ENCODE measurements at regions not wholly inside any gene's neighbourhood (a gene's known extent, or its start where the extent isn't known, plus 50 kb on each side); places are given as distances from the start of the nearest gene placed in this dataset.
"Not testable (repeated sequence)": the region's sequence is repeated elsewhere in the genome, so short reads cannot be mapped to it uniquely, and the experiment has no call there.

DNA sequence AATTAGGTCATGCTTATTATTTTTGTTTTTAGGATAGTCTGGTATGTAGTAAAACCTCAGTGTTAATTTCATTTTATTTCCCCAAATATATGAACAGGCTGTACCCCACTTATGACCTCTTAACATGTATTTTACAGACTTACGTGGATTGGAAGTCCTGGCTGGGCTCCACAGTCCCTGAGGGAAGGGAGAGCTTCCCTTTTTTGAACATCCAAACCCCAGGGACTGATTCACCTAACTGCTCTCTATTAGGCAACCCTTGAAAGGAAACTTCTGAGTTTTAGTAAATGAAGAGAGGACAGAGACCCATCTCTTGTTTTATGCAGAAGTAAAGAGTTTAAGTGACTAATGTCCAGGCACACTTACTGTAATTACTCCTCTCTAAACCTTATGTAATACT is 233.1 kb upstream of the SPRY1 start:
- no peak for DNase-seq

GRCh38 chr4:123166023-123166422 is 230.6 kb upstream of the SPRY1 start:
- DNase-seq: no peak

DNA sequence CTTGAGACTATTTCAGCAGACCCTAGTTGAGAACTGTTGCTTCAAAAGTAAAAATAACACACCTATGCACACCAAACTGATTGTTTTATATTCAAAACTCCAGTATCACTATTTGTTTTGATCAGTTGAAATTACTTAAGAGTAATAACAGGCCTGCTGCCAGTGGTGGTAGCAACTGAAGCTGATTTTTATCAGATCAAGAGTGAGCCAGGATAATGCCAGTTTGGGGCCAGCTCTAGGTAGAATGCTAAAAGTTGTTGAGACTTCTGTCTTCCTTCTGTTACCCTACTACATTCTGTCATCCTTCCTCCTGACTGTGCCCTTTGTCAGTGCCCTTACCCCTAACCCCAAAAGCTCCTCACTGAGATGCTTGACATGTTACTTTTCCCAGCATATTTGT is 228.7 kb upstream of the SPRY1 start:
- no peak for DNase-seq

GRCh38 chr4:123168812-123169211 is 227.8 kb upstream of the SPRY1 start:
- DNase-seq: no peak

GRCh38 chr4:123170843-123171242 is 225.8 kb upstream of the SPRY1 start:
- no peak for DNase-seq

DNA sequence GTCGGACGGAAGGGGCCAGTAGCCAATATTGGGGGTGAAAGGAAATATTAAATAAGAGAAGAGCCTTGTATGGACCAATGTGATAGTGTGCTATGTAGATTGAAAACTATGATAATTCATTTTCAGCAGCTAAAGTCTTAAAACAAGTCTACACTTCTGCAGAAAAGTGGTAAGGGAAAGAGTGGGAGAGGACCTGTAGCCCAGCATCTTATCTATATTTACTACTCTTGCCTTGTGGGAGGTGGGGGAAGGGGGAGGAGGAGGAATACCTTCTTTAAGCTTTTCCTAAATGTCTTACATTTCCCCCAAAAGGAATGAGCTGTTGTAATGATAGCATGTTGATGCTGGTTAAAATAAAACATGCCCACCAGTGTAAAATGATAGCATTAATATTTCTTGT is 220.0 kb upstream of the SPRY1 start:
- no peak for DNase-seq

DNA sequence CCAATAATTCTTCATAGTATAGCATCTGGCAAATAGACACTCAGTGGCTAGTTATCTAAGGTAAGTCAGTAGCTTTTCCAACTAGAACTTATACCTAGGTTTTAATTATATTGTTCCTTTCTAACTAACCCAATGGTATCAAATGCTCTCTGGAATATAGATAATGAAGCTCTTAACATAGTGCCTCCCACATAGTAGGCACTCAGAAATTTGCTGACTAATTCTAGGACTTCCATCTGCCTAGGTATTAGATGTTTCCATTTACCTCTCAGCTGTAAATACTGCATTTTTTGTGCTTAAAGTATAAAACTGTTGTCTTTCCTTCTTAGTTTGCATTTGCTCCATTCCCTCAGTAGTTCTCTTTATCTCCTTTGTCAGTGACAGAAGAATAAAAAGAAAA is 214.3 kb upstream of the SPRY1 start:
- no peak for DNase-seq

DNA sequence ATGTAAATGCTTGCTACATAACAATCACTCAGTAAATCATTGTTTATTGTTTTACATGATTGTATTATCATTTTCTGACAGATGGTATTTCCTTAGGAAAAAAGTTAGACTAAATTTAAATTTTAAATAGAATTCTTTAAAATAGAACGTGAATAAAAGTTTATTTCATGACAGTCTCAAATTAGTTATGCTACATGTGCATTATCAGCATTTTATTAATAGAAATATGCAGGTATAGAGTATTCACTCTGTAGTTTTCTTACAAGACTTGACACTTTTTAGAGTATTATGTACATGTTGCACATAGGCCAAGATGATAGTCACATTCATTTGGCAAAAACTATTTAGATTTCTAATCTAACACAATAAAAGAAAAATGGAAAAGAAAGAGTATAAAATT is 213.3 kb upstream of the SPRY1 start:
- DNase-seq: no peak

DNA sequence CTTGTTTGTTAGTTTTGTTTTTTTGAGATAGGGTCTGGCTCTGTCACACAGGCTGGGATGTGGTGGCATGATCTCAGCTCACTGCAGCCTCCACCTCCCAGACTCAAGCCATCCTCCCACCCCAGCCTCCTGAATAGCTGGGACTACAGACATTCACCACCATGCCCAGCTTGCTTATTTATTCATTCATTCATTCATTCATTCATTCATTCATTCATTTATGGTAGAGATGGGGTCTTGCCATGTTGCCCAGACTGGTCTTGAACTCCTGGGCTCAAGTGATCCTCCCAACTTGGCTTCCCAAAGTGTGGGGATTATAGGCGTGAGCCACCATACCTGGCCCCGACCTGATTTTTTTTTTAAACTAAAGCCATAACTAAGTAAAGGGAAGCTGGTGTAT is 212.8 kb upstream of the SPRY1 start:
- DNase-seq: not testable (repeated sequence)

DNA sequence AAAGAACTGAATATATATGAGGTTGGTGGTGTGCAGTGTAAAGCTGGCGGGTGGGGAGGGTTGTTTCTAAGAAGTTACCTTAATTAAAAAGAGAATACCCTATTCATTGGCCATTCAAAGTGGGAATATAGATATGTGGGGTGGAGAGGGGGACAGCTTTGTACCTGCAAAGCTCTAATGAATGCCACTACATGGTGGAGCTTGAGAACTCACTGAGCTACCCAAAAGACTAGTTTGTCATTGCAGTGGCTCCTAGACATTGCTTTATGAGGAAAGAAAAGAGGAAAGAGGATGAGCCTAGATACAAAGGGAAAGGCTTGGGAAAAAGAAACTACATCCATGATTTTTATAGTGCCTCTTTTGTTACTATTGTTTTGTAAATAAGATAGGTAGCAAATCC is 209.9 kb upstream of the SPRY1 start:
- DNase-seq: no peak

- no peak for DNase-seq
Measured at GRCh38 chr4:123190176-123190575, 206.4 kb upstream of the SPRY1 start.

GRCh38 chr4:123191728-123192127 is 204.9 kb upstream of the SPRY1 start:
- no peak for DNase-seq

- no peak for DNase-seq
Measured at GRCh38 chr4:123193802-123194367, 202.7 kb upstream of the SPRY1 start.

GRCh38 chr4:123198706-123199105 is 197.9 kb upstream of the SPRY1 start:
- DNase-seq: no peak

DNA sequence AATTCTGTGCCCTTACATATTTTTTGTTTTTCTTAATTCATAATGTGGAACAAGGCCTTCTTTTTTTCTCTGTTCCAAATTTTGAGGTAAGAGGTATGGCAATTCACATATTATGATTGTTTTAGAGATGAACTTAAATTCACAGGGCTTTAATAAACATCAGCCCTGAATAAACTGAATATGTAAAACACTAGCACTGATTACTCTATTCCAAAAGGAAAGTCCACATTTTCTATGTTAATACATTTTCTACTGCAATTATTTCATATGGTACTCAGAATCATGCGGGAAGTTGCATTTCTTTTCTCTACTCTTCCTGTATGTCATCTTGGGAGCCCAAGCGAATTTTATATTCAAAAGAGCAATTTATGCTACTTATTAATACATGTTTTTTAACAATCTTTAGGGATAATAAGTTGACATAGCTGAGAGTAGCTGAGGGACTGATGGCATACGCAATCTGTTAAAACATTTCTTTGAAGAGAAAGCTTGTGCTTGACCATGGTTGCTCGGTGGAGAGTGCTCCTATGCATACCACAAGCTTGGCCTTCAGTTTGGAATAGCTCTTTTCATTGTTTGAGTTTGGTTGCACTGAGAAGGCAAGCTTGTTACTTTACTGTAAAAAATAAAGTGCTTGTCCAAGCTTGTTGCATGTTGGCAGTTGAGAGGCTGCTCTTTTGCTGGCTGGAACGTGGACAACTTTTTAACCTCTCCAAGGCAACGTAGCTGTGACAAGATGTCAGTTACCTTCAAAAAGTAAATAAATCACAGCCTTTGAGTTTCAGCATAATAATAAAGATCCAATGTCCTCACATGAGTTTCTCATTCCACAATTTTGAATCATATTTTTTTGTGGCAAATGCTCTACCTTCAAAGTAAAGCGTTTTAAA is 196.3 kb upstream of the SPRY1 start:
- DNase-seq: no peak

DNA sequence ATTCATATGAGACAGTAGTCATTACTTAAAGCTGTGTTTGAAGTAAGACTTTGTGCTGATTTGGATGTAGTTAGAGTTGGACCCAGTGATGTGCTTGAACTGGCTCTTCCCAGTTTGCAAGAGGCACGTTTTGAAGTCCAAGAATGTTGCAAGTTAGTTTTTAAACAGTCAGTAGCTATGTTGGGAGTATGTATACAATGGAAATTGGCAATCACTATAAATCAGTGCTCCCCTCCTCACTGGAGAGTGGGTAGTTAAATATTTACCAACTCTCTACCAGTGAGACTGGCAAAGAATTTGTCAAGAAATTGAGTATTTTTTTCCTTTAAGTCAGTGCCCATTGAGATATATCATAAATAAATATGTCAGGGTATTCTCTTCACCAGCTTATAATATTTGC is 191.9 kb upstream of the SPRY1 start:
- DNase-seq: no peak

GRCh38 chr4:123206016-123206415 is 190.6 kb upstream of the SPRY1 start:
- DNase-seq: no peak

DNA sequence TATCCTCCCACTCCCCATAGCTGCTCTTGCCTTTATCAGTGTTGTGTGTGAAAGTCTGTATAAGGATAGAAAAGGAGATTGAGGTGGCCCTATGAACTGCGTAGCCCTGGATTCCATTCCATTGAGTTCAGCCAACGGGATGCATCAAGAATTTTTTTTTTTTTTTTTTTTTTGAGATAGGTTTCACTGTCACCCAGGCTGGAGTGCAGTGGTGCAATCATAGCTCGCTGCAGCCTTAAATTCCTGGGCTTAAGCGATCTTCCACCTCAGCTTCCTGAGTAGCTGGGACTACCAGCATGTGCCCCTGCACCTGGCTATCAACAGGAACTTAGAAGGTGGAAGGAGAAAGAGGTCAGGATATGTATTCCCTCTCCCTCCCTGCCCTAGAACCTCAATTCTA is 187.2 kb upstream of the SPRY1 start:
- no peak for DNase-seq

DNA sequence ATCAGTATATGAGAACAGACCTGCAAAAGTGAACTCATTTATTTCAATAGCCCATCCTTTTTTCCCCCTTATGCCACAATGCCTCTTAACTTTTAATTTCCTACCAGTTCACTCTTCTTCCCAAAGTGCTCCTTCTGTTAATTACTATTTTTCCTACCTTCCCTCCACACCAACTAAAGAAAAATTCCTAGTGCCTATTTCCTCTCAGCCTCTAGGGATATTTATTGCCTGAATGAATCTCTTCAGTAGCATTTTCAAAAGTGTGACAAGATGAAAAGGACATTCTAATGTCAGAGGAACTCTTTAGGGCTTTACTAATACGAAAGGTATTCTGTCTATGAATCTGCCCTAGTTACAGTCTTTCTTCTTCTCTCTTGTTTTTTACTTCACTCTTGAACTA is 181.1 kb upstream of the SPRY1 start:
- no peak for DNase-seq

DNA sequence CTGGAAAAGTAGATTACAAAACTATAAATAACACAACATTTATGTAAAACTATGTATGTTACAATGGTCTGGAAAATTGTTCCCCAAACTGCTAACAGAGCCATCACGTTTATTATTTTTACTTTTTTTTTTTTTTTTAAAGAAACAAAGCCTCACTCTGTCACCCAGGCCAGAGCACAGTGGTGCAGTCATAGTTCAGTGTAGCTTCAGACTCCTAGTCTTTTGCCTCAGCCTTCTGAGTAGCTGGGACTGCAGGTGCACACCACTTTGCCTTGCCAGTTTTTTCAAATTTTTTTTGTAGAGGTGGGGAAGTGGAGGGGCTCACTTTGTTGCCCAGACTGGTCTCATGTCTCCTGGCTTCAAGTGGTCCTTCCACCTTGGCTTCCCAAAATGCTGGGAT is 180.1 kb upstream of the SPRY1 start:
- DNase-seq: no peak

DNA sequence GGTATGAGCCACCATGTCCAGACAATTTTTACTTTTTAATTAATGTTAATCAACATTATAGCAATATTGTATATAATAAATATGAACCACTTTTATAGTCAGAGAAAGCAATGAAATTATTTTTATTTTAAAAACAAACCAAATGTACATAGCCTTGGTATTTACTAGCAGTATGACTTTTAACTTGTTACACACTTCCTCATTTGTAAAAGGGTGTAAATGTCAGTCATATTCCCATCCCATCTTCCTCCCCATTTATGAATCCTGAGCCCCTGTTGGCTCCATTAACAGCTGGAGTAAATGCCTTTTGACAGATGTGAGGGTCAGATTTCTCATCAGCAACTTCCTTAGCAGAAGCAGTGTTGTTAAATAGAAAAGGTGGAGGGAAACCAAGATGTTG is 179.6 kb upstream of the SPRY1 start:
- no peak for DNase-seq

- no peak for DNase-seq
Measured at GRCh38 chr4:123217664-123218063, 178.9 kb upstream of the SPRY1 start.

DNA sequence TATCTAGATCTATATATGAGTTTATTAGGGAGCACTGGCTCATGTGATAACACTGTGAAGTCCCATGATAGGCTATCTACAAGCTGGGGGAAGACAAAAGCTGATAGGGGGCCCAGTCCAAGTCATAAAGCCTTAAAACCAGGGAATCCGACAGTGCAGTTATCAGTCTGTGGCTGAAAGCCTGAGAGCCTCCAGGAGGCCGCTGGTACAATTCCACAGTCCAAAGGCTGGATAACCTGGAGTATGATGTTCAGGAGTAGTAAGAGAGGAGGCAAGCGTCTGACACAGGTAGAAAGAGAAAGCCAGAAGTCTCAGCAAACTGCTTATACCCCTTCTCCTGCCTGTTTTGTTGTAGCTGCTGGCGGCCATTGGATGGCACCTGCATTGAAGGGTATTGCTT is 177.6 kb upstream of the SPRY1 start:
- DNase-seq: no peak

DNA sequence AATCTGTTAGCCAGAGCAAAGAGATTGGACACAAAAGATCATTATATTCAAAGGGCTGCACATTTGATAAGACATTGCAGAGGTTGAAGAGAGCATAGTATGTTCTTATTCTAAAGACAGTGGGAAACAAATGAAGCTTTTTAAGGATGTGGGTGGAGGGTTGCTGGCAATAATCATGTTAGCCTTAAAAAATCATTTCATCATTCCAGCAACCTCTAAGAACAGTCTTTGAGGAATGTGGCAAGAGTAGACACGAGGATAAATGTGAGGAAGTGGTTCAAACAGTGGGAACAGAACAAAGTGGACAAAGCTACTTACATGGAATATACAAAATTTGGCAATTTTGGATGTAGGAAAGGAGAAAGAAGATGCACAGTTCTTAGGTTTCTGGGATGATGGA is 167.3 kb upstream of the SPRY1 start:
- no peak for DNase-seq

DNA sequence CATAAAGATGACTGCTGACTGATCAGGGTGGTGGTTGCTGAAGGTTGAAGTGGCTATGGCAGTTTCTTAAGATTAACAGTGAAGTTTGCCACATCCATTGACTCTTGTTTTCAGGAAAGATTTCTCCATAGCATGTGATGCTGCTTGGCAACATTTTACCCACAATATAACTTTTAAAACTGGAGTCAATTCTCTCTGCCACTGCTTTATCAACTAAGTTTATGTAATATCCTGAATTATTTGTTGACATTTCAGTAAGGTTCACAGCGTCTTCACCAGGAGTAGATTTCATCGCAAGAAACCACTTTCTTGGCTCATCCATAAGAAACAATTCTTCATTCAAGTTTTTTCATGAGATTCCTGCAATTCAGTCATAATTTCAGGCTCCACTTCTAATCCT is 166.5 kb upstream of the SPRY1 start:
- DNase-seq: no peak
